ENCODE measurements at regions not wholly inside any gene's neighbourhood (a gene's known extent, or its start where the extent isn't known, plus 50 kb on each side); places are given as distances from the start of the nearest gene placed in this dataset.

GRCh38 chr14:82811246-82811645, 1277.6 kb upstream of the SEL1L start:
- TF ChIP-seq CTCF (IDR thresholded peaks at IDR 0.05; ENCODE audit: borderline replicate concordance, extremely low read depth, low read length, poor library complexity, severe bottlenecking) (no peak), EZH2 (IDR thresholded peaks at IDR 0.05; ENCODE audit: borderline replicate concordance, low read depth, low read length, severe bottlenecking) (no peak)

Data from DND-41 (cell line).